Colonic mucosa (tissue), 4 donors: ENCODE measurements at regions not wholly inside any gene's neighbourhood (a gene's known extent, or its start where the extent isn't known, plus 50 kb on each side); places are given as distances from the start of the nearest gene placed in this dataset.

ENCODE experiments used
- DNase-seq: peaks from one replicate; pipeline ENCODE4 v3.0.0-alpha.2; 2020
- H3K27ac ChIP-seq: fragments of 200-600 bp; one replicate; pipeline ENCODE4 v1.8.0; 2021
- H3K27me3 ChIP-seq: fragments of 200-600 bp; one replicate; pipeline ENCODE4 v1.8.0; 2021
- H3K36me3 ChIP-seq: fragments of 200-600 bp; one replicate; pipeline ENCODE4 v1.8.0; 2021
- H3K4me1 ChIP-seq: fragments of 200-600 bp; one replicate; pipeline ENCODE4 v1.8.0; 2021; ENCODE audit warnings: mild to moderate bottlenecking
- H3K4me3 ChIP-seq: fragments of 200-600 bp; one replicate; pipeline ENCODE4 v1.8.0; 2021
- H3K9ac ChIP-seq, 2 donors: one replicate each; pipeline ENCODE4 v1.7.0; 2013; ENCODE audit warnings: control low read depth in 2 of 2, low read depth in 2 of 2, low read length in 2 of 2
- H3K9me3 ChIP-seq: fragments of 200-600 bp; one replicate; pipeline ENCODE4 v1.8.0; 2021
- CTCF ChIP-seq: fragments of 200-600 bp; IDR thresholded peaks from one replicate; pipeline ENCODE4 v1.8.0; 2022; ENCODE audit warnings: antibody characterized with exemption, mild to moderate bottlenecking
- intact Hi-C: fragments of 100-400 bp; cut with DNase I; formaldehyde crosslinking; loops from one replicate; pipeline ENCODE4 v1.14.1; 2022
- donor health status: healthy.
- donor health status: DM: no; HTN: no; CAD: no.
- donor health status: DM: no; HTN: no; CAD: no.

GRCh38 chr2:181784556-181784955, 104.2 kb upstream of the NEUROD1 start:
- H3K27me3 ChIP-seq, result no peaks in the 10 kb centered on the region
- no peak overlapping the region for H3K4me3 ChIP-seq
- no peak for DNase-seq
- intact Hi-C loops, result no loop called here
- no peak overlapping the region for H3K9ac ChIP-seq
- TF ChIP-seq CTCF, result no peak
- peaks cover 4% of the 10 kb centered on the region for H3K4me1 ChIP-seq
- H3K27ac ChIP-seq, result peak overlapping the region; percentile 25
- no peaks in the 10 kb centered on the region for H3K9me3 ChIP-seq
- no peaks in the 10 kb centered on the region for H3K36me3 ChIP-seq

- no peak for TF ChIP-seq CTCF
- Histone ChIP-seq H3K9me3 (no peaks in the 10 kb centered on the region), H3K4me3 (no peak overlapping the region), H3K27ac (no peak overlapping the region), H3K9ac (no peak overlapping the region), H3K36me3 (no peaks in the 10 kb centered on the region), H3K4me1 (peaks cover 12% of the 10 kb centered on the region), H3K27me3 (no peaks in the 10 kb centered on the region)
- DNase-seq, result no peak
- intact Hi-C loops, result no loop called here
Observed at GRCh38 chr2:181785691-181786344, 105.5 kb upstream of the NEUROD1 start.

- TF ChIP-seq CTCF, result no peak
Observed at GRCh38 chr2:181786371-181787228, 104.9 kb upstream of the ITPRID2 start.

GRCh38 chr2:181787310-181788048, 104.1 kb upstream of the ITPRID2 start:
- DNase-seq, result no peak
- Histone ChIP-seq H3K27me3 (no peaks in the 10 kb centered on the region), H3K4me3 (no peak overlapping the region), H3K36me3 (no peaks in the 10 kb centered on the region), H3K9me3 (no peaks in the 10 kb centered on the region), H3K9ac (no peak overlapping the region), H3K4me1 (peaks cover 13% of the 10 kb centered on the region), H3K27ac (no peak overlapping the region)
- no peak for TF ChIP-seq CTCF
- intact Hi-C loops, result no loop called here

More at GRCh38 chr2:181786371-181787228, 104.9 kb upstream of the ITPRID2 start:
- Histone ChIP-seq H3K36me3 (no peaks in the 10 kb centered on the region), H3K27ac (no peak overlapping the region), H3K9ac (no peak overlapping the region), H3K4me1 (peaks cover 13% of the 10 kb centered on the region), H3K9me3 (no peaks in the 10 kb centered on the region), H3K27me3 (no peaks in the 10 kb centered on the region), H3K4me3 (no peak overlapping the region)
- intact Hi-C loops, result no loop called here
- DNase-seq, result no peak

GRCh38 chr2:181788897-181789555, 102.5 kb upstream of the ITPRID2 start:
- TF ChIP-seq CTCF, result no peak
- H3K36me3 ChIP-seq, result no peaks in the 10 kb centered on the region
- peak overlapping the region in 1 of 2 donors; percentile 6 for H3K9ac ChIP-seq
- peak overlapping the region; percentile 81 for H3K27ac ChIP-seq
- H3K9me3 ChIP-seq, result no peaks in the 10 kb centered on the region
- H3K4me3 ChIP-seq, result no peak overlapping the region
- intact Hi-C loops, result no loop called here
- peak; percentile 36 for DNase-seq
- H3K27me3 ChIP-seq, result no peaks in the 10 kb centered on the region
- peaks cover 13% of the 10 kb centered on the region for H3K4me1 ChIP-seq
